ENCODE measurements at regions not wholly inside any gene's neighbourhood (a gene's known extent, or its start where the extent isn't known, plus 50 kb on each side); places are given as distances from the start of the nearest gene placed in this dataset.
"Not testable (repeated sequence)": the region's sequence is repeated elsewhere in the genome, so short reads cannot be mapped to it uniquely, and the experiment has no call there.

DNA sequence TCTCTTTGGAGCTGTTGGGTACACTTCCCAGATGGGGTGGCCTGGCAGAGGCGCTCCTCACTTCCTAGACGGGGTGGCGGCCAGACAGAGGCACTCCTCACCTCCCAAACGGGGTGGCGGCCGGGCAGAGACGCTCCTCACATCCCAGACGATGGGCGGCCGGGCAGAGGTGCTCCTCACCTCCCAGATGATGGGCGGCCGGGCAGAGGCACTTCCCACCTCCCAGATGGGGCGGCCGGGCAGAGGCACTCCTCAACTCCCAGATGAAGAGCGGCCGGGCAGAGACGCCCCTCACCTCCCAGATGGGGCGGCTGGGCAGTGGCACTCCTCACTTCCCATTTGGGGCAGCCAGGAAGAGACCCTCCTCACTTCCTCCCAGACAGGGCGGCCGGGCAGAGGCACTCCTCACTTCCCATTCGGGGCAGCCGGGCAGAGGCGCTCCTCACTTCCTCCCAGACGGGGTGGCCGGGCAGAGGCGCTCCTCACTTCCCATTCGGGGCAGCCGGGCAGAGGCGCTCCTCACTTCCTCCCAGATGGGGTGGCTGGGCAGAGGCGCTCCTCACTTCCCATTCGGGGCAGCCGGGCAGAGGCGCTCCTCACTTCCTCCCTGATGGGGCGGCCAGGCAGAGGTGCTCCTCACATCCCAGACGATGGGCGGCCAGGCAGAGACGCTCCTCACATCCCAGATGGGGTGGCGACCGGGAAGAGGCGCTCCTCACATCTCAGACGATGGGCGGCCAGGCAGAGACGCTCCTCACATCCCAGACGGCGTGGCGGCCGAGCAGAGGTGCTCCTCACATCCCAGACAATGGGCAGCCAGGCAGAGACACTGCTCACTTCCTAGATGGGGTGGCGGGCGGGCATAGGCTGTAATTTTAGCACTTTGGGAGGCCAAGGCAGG, 105.3 kb downstream of the ERMARD start:
- FAIRE-seq: not testable (repeated sequence)

DNA sequence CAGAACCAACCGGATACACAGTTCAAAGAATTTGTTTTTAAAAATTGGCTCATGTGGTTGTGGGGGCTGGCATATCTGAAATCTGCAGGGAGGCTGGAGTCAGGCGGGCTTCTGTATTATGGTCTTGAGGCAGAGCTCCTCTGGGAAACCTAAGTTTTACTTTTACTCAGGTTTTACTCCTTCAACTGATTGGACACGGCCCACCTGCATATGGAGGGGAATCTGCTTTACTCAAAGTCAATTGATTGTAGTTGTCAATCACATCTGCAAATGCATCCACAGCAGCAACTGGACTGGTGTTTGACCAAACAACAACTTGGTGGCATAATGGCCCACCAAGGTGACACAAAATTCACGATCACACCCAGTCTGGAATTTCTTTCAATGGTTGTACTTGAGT, 103.4 kb downstream of the ERMARD start:
- no peak for FAIRE-seq

DNA sequence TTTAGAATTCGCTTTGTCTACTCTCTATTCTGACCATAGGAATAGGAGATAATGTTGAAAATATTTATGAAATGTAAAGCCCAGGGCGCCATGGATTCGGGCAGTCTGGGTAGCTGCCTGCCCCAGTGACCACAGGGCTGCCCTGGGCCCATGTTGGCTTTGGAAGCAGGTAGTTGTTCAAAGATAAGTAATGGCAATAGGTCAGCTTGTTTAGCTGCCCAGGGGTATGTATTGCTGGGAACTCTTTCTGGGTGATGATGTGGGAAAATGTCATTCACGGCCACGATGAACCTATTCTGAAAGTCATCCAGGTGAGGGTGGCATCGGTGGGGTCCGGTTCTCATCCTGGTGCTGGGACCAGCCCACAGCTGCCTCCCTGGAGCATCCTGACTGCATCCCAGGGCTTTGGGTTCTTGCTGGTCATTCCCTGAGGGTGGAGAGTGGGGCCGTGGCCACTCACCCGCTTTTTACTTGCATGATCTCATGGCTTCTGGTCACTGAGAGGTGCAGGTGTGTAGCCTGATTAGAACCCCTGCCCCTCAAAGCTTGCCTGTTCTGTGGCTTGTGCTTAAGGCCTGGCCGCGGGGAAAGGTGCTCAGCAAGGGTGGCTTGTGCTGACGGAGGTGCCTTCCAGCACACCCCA, 102.8 kb downstream of the ERMARD start:
- no peak for FAIRE-seq

DNA sequence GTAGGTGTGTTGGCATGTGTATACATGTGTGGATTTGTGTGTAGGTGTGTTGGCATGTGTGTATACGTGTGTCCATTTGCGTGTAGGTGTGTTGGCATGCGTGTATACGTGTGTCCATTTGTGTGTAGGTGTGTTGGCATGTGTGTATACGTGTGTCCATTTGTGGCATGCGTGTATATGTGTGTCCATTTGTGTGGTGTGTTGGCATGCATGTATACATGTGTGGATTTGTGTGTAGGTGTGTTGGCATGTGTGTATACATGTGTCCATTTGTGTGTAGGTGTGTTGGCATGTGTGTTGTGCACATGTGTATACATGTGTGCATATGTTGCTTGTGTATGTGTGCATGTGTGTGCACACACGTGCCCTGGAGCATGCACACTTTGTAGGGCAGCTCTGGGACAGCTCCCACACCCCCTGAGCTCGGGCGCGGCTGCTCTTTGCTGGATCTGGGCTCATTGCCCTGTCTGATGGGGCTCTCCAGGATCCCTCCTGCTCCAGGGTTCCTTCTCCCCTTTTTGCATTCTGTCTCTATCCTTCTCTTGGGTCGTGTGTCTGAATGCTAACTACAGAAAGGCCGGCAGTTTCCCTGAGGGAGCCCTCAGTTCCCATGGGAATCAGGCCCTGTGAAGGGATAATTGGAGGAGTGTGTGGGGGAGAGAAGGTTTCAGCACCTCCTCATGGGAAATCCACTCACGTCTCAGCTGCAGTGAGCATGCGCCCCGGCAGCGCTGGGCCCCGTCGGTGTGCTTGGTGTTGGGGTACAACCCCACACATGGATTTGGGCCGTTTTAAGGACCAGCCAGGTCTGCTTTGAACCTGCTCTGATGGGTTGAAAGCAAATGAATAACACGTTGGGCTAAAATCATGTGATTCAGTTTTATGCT, 102.0 kb downstream of the ERMARD start:
- FAIRE-seq: no peak

DNA sequence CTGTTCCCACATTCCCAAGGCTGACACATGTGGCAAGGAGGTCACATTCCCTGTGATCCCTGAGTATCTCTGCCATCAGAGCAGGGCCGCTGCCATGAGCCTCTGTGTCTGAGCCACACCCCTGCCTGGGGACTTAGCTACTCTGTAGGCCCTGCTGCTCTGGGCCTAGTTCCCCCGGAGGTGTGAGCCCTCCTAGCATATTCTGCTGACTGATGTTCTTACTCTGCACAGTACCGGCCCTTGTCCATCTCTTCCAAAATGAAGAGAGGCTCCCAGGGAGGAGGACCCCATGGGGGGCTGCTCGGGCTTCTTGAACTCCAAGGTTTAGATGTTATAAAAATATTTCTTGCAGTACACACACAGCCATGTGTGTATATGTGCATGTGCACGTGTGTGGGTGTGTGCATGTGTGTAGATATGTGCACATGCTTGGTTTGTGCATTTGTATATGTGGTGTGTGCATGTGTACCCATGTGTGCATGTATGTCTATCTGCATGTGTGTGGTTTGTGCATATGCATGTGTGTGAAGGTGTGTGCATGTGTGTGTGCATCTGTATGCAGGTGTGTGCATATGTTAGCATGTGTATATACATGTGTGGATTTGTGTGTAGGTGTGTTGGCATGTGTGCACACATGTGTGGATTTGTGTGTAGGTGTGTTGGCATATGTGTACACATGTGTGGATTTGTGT, 101.2 kb downstream of the ERMARD start:
- no peak for FAIRE-seq

DNA sequence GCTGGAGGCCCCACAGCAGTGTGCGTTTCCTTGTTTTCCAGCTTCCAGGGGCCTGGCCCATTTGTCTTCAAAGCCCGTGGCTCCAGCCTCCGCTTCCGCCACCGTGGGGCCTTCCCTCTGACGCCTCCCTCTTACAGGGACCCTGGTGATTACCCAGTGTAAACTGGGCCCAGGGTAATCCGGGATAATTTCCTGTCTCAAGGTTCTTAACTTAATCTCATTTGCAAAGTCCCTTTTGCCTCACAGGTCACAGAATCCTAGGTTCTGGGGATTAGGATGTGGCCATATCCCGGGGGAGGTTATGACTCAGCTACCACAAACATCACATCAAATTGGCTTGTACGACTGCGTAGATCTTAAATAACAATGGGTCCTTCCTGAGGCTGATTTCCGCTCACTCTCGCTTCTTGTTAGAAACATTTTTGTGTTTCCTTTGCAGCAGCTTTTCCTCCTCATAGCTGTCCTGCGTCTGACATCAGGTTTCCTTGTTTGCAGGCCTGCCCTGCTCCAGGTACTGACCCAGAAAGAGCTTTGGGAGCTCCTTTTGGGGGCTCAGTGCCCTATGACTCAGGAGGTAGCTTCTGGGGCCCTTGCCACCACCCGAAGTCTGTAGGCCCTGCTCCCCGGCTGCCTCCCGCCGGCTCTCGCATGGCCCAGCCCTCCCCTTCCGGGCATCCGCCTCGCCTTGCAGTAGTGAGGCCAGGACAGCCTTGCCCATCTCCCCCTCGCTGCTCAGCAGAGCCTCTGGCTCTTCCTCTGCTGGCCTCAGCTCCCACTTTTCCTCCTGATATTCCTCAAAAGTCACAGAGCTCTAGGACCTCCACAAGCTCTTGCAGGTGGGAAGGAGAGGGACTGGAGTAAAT, 100.5 kb downstream of the ERMARD start:
- no peak for FAIRE-seq

DNA sequence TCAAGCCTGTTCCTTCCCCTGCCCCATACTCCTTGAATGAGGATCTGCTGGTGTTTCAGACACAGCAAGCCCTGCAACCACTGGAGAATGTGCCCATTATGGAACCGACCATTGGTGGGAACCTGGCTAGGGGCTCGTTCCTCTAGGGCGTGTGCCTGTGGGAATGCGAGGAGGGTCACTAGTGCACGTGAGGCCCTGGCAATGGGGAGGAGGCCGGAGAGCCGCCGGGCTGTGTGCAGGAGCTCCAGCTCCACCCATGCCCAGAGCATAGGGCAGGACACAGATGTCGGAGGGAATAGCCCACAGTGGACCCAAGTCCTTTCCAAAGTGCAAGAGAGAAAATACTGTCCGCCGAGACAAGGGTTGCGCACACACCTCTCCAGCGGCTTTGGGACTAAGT, 99.3 kb downstream of the ERMARD start:
- FAIRE-seq: no peak

DNA sequence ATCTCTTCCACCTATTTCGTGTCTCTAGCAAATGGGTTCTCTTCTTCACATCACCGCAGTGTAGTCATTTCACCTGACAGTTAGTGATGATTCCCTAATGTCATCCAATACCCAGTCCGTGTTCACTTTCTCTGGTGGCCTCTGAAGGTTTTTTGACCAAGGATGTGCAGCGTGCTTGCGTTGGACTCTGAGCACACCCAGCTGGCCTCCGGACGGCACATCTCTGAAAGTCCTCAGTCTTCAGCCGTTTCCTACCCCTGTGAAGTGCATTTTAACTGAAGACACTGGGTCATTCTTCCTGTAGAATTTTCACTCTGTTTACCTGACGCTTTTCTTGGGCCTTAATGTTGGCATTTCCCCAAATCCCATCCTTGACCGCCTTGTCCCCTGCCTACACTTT, 98.7 kb downstream of the ERMARD start:
- FAIRE-seq: no peak

DNA sequence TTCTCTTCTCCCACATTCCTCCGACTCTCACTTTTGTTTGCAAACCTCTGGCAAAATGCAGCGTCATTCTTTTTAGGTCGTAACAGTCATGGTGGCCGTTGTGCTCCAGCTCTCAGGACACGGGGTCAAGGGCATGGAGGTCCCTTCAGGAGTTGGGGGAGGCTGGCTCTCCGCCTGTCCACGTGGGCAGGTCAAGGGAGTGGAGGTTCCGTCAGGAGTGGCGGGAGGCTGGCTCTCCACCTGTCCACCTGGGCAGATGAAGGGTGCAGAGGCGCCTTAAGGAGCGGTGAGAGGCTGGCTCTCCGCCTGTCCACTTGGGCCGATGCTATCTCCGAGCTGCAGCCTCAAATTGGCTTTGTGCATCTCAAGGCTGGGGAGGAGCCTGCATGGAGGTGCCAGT, 98.0 kb downstream of the ERMARD start:
- FAIRE-seq: no peak

DNA sequence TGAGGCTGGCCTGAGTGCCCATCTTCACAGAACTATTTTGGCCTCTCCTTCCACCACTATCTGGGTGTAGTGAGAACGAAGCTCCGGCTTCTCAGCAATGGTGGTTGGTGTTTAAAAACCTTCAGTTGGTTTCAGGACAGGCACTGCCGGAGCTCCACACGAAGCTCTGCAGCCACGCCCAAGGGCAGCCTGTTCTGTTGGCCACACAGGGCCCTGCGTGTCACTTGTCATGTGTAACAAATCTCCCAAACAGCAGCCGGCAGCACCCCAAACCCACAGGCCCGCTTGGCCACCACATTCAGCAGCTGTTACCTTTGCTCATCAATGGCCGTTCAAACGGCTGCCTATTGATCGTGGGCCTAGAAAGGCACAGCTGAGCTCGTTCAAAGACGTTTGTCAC, 97.5 kb downstream of the ERMARD start:
- no peak for FAIRE-seq

DNA sequence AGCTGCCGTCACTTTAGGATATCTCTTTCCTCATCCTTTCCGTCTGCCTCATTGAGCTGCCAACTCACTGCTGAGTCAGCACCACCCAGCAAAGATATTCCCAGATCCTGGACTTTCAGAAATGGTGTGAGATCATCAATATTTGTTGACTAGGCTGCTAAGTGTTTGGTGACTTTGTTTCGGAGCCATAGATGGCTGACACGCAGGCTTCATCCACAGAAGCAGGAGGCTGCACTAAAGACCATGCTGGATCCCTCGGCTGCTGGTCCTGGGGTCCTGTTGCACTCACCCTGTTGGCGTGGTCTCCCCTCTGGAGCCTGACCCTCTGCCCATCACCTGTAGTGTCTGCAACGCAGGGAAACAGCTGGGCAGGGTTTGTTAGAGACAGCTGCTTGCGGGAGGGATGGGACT, 96.5 kb downstream of the ERMARD start:
- FAIRE-seq: no peak

DNA sequence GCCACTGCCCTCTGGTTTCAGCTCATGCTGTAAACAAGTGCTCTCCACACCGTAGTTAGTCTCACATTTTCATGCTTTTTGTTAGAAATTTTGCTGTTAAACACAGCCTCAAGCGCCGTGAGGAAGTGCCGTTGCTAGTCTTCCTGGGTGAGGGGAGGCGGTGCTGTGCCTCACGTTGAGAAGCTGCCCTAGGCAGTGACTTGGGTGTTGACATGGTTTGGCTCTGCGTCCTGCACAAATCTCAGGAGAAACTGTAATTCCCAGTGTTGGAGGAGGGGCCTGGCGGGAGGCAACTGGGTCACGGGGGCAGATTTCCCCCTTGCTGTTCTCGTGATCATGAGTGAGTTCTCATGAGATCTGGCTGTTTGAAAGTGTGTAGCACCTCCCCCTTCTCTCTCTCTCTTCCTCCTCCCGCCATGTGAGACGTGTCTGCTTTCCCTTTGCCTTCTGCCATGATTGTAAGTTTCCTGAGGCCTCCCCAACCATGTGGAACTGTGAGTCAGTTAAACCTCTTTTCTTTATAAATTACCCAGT, 95.8 kb downstream of the ERMARD start:
- no peak for FAIRE-seq

DNA sequence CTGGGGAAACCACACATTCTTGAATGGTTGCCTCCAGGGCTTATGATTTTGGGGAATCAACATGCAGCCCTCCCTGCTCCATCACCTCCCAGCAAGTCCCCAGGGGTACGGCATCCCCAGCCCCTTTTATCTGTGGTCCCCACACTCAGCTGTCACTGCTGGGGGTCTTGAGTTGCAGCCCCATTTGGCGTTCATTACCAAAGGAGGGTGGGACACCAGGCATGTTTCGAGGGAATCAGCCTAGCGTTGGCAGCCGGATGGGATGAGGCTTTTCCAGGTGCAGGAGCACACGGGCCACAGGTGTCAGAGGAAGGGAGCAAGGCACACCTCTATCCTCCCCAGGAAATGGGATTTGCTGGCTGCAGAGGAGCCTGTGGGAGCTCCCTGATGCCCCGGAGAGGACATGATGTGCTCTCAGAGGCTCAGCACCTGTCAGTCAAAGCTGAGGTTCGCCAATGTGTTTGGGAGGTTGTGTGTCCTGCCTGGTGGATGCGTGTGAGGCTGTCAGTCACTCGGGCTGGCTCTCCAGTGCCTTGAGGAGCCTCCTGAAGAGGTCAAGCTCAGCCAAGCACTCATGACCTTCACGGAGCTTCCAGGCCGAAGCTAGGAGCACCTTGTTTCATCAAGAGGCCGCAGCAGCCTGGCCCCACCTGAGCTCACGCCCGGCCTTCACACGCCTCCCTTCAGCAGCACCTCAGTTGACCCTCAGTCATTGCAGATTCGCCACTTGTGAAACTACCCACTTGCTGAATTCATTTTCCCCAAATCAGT, 95.0 kb downstream of the ERMARD start:
- FAIRE-seq: no peak

DNA sequence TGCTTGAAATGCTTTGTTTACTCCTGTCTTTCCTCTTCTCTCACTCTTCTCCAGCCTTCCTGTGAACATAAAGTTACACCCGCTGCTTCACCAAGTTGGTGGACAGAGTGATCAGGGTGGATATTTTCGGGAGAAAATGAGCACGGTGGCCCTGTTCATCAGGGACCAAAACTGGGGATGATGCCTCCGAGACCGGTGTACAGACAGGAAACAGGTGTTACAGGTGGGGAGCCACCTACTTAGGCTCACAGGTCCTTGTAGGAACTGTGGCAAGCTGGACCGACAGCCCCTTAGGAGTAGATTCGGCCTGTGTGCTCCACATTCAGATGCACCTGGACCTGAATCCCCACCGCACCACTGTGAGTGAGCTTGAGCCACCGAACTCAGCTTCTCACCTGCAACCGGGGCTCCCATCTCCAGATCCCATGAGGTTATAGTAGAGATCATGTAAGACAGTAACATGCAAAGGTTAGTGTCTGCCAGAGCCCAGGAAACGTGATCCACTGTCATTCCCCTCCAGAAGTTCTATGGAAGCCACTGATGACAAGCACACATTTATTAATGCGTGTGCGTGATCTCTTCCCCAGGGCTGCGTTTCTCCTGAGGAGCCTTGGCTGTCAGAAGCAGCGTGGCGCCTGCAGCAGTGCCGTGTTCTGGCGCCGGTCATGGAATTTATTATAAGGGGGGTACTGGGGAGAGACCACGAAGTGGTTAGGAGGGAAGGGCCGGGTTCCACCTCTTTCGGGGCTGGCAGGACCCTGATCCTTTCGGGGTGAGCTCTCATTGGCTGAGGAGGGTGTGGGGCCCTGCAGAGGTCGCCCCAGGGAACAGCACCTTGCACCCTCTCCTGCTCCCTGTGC, 94.2 kb downstream of the ERMARD start:
- no peak for FAIRE-seq

DNA sequence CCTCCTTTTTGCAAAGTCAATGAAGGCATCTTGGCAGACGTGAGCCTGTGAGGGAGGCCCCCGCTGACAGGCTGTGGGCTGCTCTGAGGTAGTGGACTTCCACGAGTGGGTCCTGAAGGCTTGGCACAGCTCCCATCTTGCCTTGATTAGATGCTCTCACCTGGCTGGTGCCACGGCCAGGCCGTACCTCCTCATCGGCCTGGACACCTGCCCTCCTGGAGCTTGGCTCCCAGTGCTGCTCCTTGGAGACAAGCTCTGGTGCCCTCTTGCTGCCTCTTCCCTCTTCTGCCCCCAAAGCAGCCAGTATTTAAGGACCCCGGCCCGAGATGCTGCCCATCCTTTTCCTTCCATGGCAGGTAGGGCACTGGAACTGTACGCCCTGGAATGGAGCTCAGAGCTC, 93.5 kb downstream of the ERMARD start:
- no peak for FAIRE-seq

DNA sequence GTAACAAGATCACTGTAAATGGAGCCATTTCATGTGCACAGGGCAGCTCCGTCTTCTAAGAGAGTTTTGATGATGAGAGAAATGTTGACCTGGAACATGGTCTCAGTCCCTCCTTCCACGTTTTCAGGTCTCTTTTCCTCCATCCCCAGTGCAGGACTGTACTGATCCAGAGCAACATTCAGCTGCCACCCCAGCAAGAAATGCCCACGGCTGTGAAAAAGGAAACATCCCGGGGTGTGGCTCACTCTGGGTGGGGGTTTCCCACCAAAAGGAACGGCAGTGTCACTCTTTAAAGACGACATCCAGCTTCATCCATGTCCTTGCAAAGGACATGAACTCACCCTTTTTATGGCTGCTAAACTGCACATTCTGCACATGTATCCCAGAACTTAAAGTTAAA, 92.6 kb downstream of the ERMARD start:
- no peak for FAIRE-seq

DNA sequence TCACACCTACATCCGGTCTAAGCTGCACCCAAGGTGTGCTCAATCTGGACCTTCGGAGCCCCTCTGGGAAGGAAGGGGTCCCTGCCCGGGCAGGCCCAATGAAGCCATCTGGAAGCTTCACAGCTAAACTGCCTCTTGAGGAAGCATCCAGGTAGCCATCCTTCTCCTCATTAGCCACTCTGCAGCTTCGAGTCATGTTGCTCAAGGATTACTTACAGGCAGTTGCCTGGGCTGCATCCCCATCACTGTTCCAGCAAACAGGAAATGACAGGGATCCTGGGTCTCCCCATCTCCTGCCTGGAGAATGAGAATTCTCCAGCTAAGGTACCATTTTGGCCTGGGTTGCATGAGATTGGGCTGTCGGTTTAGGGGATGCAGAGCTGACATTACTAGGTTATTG, 91.7 kb downstream of the ERMARD start:
- FAIRE-seq: no peak

DNA sequence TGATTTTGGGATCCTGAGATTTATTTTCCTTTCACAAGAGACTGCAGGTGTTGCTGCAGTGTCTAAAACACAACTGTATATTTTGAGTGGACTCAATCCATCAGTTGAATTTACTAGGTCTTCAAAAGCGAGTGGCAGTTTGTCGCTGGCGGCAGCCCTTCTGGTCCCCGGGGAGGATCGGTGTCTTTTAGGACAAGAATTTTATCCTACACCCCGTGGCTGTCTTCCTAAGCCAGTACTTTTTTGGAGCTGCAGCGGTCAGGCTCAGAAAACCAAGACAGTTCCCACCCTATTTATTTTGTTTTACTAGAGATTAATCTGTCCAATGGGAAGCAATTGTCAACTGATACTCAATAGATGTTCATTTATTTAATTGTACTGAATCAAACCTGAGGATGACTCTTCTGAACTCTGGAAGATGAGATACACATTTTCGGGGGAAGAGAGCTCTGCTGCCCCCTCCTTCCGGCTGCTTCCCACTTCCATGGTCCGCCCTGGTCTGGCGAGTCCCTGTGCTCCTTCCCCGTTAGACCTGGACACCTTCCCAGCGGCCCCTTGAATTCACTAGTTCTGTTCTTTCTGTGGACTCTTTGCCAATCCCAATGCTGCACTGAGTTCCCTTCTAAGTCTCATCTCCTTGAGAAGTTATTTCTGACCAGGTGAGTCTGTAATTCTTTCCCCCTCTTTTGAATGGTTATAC, 90.6 kb downstream of the ERMARD start:
- FAIRE-seq: no peak

DNA sequence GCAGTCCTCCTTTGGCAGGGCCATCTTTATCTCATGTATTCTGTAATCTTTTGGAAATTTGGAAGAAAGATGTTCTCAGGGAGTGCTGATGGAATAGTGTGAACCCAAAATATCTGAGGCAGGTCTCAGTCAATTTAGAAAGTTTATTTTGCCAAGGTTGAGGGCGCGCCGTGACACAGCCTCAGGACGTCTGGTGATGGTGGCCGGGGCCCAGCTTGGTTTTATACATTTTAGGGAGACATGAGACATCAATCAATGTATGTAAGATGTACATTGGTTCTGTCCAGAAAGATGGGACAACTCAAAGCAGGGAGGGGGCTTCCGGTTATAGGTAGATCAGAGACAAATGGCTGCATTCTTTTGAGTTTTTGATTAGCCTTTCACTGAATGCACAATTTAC, 89.8 kb downstream of the ERMARD start:
- no peak for FAIRE-seq

All from colon (tissue), 2 donors.